Stimulated activated CD4-positive, alpha-beta T cell treated with anti-CD3 and anti-CD28 coated beads, Interleukin-12 subunit alpha, Interleukin-12 subunit beta, amount 100 ng/mL, for 4 hours (primary cell): ENCODE measurements at regions not wholly inside any gene's neighbourhood (a gene's known extent, or its start where the extent isn't known, plus 50 kb on each side); places are given as distances from the start of the nearest gene placed in this dataset.

Experiments
- DNase-seq: peaks from one replicate; pipeline ENCODE4 v3.0.0-alpha.2; 2020

- no peak for DNase-seq
These were observed 139.2 kb upstream of the CACNA1E start for GRCh38 chr1:181344091-181344490.

- DNase-seq = no peak
These were observed 138.2 kb upstream of the CACNA1E start for GRCh38 chr1:181345146-181345545.

- no peak for DNase-seq
These were observed 135.6 kb upstream of the CACNA1E start for GRCh38 chr1:181347495-181348390.

GRCh38 chr1:181349512-181349911 lies 133.8 kb upstream of the CACNA1E start:
- no peak for DNase-seq

- no peak for DNase-seq
These were observed 133.2 kb upstream of the CACNA1E start for GRCh38 chr1:181350131-181350530.

GRCh38 chr1:181351740-181352139 lies 131.6 kb upstream of the CACNA1E start:
- no peak for DNase-seq

- DNase-seq = no peak
These were observed 130.6 kb upstream of the CACNA1E start for GRCh38 chr1:181352695-181353094.

- DNase-seq = no peak
These were observed 129.8 kb upstream of the CACNA1E start for GRCh38 chr1:181353526-181353925.

GRCh38 chr1:181354865-181355264 lies 128.5 kb upstream of the CACNA1E start:
- DNase-seq = no peak

- DNase-seq = no peak
These were observed 126.6 kb upstream of the CACNA1E start for GRCh38 chr1:181356505-181357340.

- DNase-seq = no peak
These were observed 124.3 kb upstream of the CACNA1E start for GRCh38 chr1:181359012-181359411.

- no peak for DNase-seq
These were observed 118.5 kb upstream of the CACNA1E start for GRCh38 chr1:181364801-181365200.

- no peak for DNase-seq
These were observed 116.4 kb upstream of the CACNA1E start for GRCh38 chr1:181366910-181367309.

GRCh38 chr1:181369416-181369815 lies 113.9 kb upstream of the CACNA1E start:
- no peak for DNase-seq

- DNase-seq = no peak
These were observed 99.6 kb upstream of the CACNA1E start for GRCh38 chr1:181383695-181384094.

GRCh38 chr1:181386340-181386739 lies 97.0 kb upstream of the CACNA1E start:
- no peak for DNase-seq

GRCh38 chr1:181386951-181387350 lies 96.4 kb upstream of the CACNA1E start:
- DNase-seq = no peak

- DNase-seq = no peak
These were observed 95.6 kb upstream of the CACNA1E start for GRCh38 chr1:181387702-181388101.

GRCh38 chr1:181390410-181391077 lies 92.8 kb upstream of the CACNA1E start:
- DNase-seq = no peak

GRCh38 chr1:181391301-181391900 lies 91.9 kb upstream of the CACNA1E start:
- no peak for DNase-seq

- DNase-seq = no peak
These were observed 91.2 kb upstream of the CACNA1E start for GRCh38 chr1:181392133-181392532.

- DNase-seq = no peak
These were observed 90.6 kb upstream of the CACNA1E start for GRCh38 chr1:181392613-181393220.
